ENCODE measurements at regions not wholly inside any gene's neighbourhood (a gene's known extent, or its start where the extent isn't known, plus 50 kb on each side); places are given as distances from the start of the nearest gene placed in this dataset.

DNA sequence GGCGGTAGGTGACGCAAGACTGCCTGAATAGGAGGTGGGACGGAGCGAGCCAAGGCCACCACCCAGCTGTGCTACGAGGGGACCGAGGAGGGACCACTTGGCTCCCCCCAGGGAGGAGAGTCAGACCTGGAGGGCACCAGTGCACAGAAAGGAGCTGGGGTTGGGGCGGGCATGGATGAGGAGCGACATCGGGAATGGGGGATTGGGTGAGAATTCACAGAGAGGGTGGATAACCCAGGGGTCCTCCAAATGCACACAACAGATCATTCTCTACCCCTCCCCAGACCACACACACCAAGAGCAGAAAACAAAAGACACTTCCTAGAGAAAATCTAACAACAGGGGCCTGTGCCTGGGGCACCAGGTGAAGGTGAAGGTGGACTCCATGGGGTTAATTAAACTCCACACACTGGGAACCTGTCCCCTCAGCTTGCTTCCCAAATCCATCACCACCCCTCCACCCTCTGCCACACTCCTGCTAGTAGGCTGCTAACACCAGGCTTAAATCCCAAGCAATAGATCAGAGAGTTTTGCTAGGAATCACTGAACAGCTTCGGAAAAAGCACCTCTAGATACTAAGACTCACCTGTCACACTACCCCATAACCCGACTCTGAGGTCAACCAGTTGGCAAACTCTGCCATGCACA, 274.6 kb downstream of the EIPR1 start:
- Histone ChIP-seq H3K36me3 (ENCODE audit: control insufficient read depth in 1 of 2, insufficient read depth in 2 of 2, low read length in 2 of 2) (no peaks in the 10 kb centered on the region), H3K4me1 (ENCODE audit: control insufficient read depth in 1 of 2, insufficient read depth in 2 of 2, low read length in 2 of 2) (no peaks in the 10 kb centered on the region; a peak in 1 of 4 replicates), H4K20me1 (ENCODE audit: insufficient read depth) (no peaks in the 10 kb centered on the region), H3K9me3 (ENCODE audit: control insufficient read depth in 1 of 2, insufficient read depth in 1 of 2, low read depth in 1 of 2, low read length in 2 of 2) (no peaks in the 10 kb centered on the region), H3K27ac (ENCODE audit: low read depth, low read length) (no peak overlapping the region), H2AFZ (ENCODE audit: low read depth, low read length, poor library complexity, severe bottlenecking) (no peak overlapping the region), H3K27me3 (ENCODE audit: insufficient read depth, low read length) (peaks cover 22% of the 10 kb centered on the region), H3K4me3 (replicated peaks in 1 of 2; ENCODE audit: low read depth in 1 of 2, low read length in 2 of 2) (no peak overlapping the region), H3K79me2 (ENCODE audit: insufficient read depth, low read length) (no peaks in the 10 kb centered on the region), H3K4me2 (ENCODE audit: low read length) (no peak overlapping the region), H3K9ac (ENCODE audit: low read length) (no peak overlapping the region), H3K9me2 (ENCODE audit: insufficient read depth) (no peaks in the 10 kb centered on the region)
- ChIA-PET POLR2A (no interaction called here), CTCF (no interaction called here), RAD21 (ENCODE audit: low non-redundant PET in 1 of 2, low total read pairs in 2 of 2, uncharacterized antibody in 2 of 2, unreplicated experiment in 2 of 2) (interaction anchor here in 1 of 2 experiments (0.7 kb wide), 1 partner anchor 212 kb away, joined by 3 read pairs; no protein-coding TSS in a partner anchor)
- DNase-seq (ENCODE audit: low read depth, low spot score), result no peak
- TF ChIP-seq ELF1 (IDR thresholded peaks at IDR 0.05; ENCODE audit: borderline replicate concordance, low read depth), result no peak
- TF ChIP-seq, protein P1, sequence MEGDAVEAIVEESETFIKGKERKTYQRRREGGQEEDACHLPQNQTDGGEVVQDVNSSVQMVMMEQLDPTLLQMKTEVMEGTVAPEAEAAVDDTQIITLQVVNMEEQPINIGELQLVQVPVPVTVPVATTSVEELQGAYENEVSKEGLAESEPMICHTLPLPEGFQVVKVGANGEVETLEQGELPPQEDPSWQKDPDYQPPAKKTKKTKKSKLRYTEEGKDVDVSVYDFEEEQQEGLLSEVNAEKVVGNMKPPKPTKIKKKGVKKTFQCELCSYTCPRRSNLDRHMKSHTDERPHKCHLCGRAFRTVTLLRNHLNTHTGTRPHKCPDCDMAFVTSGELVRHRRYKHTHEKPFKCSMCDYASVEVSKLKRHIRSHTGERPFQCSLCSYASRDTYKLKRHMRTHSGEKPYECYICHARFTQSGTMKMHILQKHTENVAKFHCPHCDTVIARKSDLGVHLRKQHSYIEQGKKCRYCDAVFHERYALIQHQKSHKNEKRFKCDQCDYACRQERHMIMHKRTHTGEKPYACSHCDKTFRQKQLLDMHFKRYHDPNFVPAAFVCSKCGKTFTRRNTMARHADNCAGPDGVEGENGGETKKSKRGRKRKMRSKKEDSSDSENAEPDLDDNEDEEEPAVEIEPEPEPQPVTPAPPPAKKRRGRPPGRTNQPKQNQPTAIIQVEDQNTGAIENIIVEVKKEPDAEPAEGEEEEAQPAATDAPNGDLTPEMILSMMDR (IDR thresholded peaks at IDR 0.05 in 2 of 3, conservative IDR thresholded peaks at IDR 0.05 in 1 of 3; ENCODE audit: borderline replicate concordance in 1 of 3, insufficient read depth in 1 of 3, low read depth in 2 of 3, low read length in 2 of 3), result no peak
- TF ChIP-seq YY1 (IDR thresholded peaks at IDR 0.05; ENCODE audit: extremely low read depth, insufficient replicate concordance, low read depth, low read length), result no peak
- no peak for TF ChIP-seq EZH2 (IDR thresholded peaks at IDR 0.05)
- TF ChIP-seq EZH2phosphoT487 (IDR thresholded peaks at IDR 0.05; ENCODE audit: borderline replicate concordance), result no peak
- no peak for ATAC-seq
- intact Hi-C loops (cut with micrococcal nuclease), result no loop called here
- no TSS peak for BruUV-seq (replicated peaks)

Measured in HCT116 (cell line).